NT2/D1 (cell line): ENCODE measurements at regions not wholly inside any gene's neighbourhood (a gene's known extent, or its start where the extent isn't known, plus 50 kb on each side); places are given as distances from the start of the nearest gene placed in this dataset.

Source experiments
- SUZ12 ChIP-seq: IDR thresholded peaks from 2 replicates; pipeline ENCODE4 v1.6.1; 2011; ENCODE audit not compliant: insufficient read length, insufficient read depth; ENCODE audit errors: extremely low read depth
- YY1 ChIP-seq: IDR thresholded peaks from 2 replicates; pipeline ENCODE4 v1.6.1; 2011; ENCODE audit not compliant: insufficient read length, insufficient read depth
- ZNF274 ChIP-seq: IDR thresholded peaks from 2 replicates; pipeline ENCODE4 v1.6.1; 2011; ENCODE audit warnings: mild to moderate bottlenecking, low read depth, low read length

DNA sequence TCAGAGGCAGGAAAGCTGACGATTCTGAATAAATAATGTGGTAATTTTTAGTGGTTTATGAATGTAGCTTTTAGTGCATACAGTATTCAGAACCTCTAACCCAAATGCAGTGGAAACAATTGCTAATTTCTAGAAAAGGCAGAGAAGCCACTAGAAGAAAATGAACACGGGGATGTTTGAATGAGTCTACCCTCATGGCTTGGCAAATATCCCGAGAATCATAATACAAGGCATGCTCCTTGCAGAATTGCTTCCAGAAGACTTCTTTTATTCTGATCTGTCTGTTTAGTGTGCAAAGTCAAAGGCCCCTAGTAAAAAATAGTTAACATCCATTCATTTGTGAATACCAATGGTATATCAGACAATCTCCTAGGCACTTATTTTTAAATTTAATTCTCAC is 246.8 kb downstream of the LMO4 start:
- TF ChIP-seq ZNF274: no peak
- no peak for TF ChIP-seq SUZ12
- no peak for TF ChIP-seq YY1
